Effector CD8-positive, alpha-beta T cell (primary cell): ENCODE measurements at regions not wholly inside any gene's neighbourhood (a gene's known extent, or its start where the extent isn't known, plus 50 kb on each side); places are given as distances from the start of the nearest gene placed in this dataset.
"Not testable (repeated sequence)": the region's sequence is repeated elsewhere in the genome, so short reads cannot be mapped to it uniquely, and the experiment has no call there.

Source experiments
- DNase-seq: peaks from one replicate; lab custom pipeline; 2025; lab: John Stamatoyannopoulos, UW

DNA sequence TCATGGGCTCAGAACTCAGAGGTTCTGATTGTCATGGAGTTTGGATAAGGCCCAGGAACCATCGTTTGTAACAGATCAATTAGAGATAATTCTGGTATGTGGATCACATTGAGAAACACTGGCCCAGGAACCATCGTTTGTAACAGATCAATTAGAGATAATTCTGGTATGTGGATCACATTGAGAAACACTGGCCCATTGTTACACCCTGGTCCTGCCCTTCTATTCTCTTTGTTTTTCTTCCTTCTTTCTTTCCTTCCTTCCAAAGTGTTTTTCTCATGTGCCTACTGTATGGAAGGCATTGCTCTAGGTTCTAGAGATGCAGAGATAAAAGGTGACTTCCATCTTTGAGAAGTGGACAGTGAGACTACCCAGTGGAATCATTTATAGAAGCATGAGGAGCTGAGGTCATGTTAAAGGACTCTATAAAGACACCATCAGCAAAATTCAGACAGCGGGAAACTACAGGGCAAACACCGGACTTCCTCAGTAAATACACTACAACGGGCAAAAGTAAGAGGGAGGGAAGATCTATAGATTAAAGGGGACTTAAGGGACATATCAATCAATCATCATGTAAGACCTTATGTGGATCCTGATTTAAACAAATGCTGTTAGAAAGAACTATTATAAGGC lies 153.8 kb downstream of the UNC5CL start:
- DNase-seq = no peak

DNA sequence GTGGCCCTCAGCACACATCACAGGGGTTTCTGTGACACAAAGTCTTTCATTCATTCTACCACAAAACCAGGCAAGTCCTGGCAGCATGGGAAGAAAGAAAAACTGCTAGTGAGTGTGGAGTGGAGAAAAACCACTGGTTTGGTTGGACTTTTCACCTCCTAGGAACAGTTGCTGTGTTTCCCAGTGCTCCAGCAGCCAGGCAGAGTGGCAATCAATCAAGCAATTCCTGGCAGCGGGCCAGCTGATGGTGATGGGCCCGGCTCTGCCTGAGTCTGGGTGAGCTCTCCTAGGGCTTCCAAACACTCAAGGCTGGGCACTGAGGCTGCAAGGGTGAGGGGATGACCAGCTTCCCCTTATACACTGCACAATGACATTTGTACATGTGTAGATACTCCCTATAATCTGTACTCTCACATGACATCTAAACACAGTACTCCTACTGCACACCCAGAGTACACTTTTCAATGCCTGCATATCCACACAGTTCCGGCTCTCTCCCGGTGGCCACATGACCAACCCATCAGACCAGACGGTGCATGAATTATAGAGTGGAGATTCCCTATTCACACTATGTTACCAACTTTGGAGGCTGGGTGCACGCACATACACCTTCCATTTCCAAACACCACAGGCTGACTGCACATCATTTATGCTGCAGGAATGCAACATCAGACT lies 156.6 kb downstream of the UNC5CL start:
- DNase-seq = no peak

DNA sequence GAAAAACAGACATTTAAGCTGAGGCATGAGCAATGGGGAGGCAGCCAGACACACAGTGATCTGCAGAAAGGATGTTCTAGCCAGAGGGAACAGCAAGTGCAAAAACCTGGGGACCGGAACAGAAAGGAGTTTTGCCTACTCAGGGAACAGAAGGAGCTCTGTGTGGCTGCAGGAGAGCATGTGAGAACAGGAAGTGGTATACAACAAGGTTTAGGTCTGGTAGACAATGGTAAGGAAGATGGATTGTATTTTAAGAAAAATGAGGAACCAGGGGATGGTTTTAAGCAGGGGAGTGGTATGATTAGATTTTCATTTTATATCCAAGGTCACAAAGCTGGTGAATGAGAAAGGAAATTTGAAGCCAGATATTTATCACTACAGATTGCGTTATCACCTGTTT lies 157.5 kb downstream of the UNC5CL start:
- no peak for DNase-seq

DNA sequence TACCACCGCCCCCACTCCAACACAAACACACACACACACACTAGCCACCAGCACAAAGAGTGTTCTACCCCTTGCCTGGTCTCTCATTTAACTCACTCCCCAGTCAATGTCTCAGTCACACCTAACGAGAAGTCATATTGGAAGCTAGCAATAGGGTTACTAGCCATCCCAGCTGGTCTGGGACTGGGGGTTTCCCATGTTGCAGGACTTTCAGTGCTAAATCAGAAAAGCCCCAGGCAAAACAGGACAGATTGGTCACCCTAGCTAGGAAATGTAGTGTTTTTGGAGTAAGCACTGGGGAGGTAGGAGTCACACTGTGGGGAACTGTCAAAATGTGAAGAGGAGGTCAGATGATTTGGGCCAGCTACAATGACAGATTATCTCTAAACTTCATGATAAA lies 158.1 kb downstream of the UNC5CL start:
- no peak for DNase-seq

DNA sequence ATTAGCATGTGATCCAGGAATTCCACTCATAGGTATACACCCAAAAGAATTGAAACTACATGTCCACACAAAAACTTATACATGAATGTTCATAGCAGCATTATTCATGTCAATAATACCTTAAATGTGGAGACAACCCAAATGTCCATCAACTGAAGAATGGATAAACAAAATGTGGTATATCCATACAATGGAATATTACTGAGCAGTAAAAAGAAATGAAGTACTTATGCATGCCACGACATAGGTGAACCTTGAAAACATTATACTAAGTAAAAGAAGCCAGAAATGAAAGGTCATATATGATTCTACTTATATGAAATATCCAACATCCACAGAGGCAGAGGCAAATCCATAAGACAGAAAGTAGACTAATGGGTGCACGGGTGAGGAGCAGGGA lies 159.9 kb downstream of the UNC5CL start:
- no peak for DNase-seq

DNA sequence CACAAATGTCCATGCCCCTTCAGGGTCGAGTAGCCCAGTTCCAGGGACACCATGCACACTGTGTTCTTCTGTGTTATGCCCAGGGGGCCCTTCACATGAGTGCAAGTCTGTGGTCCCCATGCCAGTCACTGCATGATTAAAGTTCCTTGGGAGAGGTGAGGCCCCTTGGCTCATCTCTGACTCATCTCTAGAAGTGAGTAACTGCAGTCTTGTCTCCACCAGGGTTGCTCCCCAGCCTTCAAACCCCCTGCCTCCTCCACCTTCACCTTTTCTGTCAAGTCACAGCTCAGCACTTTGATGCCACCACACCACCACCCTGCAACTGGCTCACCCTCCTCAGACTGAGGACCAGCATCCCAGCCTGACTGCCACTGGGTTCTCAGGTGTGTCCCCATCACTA lies 161.7 kb downstream of the UNC5CL start:
- DNase-seq = no peak

DNA sequence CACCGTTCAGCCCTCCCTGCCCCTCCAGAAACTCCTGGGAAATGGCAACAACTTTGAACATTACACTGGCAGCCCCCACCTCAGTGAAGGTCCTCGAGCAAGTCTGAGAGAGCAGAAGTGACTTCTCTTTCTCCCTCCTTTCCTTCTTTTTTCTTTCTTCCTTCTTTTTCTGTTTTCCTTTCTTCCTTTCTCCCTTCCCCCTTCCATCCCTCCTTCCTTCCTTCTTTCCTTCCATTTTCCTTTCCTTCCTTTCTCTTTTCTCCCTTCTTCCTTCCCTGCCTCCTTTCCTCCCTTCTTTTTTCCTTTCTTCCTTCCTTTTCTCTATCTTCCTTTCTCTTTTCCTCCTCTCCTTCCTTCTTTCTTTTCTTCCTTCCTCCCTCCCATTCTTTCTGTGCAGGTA lies 162.7 kb downstream of the UNC5CL start:
- DNase-seq = no peak

DNA sequence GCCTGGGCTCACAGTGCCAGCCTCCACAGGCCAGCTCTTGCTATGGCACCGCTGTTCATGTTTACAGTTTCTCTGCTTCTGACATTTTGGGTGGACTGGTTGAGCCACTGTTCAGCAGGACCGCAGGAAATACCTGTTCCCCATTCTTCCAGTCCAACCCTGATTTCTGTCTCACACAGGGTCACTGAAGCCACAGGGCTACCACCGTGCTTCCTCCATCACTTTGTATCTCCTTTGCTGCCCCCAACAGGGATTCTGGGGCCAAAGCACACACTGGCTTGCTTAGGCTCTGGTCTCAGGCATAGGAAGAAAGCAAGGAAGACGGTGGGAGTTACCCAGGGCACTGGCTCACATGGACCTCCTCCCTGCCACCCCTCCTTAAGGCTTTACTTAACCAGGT lies 164.5 kb downstream of the UNC5CL start:
- DNase-seq = no peak

DNA sequence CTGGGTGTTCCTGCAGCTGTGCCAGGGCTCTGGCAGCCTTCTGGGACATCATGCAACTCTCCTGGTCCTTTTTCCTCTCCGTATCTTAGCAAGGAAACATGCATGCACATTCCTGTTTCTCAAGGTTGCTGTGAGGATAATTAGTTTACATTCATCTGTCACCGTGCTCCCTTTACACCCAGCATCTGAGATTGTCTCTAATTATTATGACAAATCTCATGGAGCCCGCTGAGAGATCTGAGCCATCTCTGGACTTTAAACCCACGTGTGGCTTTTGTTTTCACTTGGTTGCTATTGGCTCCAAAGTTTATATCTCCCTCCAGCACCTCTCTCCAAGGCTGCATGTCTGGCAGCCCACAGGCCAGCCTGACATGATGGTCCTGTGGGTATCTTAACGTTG lies 167.6 kb downstream of the UNC5CL start:
- DNase-seq = no peak

DNA sequence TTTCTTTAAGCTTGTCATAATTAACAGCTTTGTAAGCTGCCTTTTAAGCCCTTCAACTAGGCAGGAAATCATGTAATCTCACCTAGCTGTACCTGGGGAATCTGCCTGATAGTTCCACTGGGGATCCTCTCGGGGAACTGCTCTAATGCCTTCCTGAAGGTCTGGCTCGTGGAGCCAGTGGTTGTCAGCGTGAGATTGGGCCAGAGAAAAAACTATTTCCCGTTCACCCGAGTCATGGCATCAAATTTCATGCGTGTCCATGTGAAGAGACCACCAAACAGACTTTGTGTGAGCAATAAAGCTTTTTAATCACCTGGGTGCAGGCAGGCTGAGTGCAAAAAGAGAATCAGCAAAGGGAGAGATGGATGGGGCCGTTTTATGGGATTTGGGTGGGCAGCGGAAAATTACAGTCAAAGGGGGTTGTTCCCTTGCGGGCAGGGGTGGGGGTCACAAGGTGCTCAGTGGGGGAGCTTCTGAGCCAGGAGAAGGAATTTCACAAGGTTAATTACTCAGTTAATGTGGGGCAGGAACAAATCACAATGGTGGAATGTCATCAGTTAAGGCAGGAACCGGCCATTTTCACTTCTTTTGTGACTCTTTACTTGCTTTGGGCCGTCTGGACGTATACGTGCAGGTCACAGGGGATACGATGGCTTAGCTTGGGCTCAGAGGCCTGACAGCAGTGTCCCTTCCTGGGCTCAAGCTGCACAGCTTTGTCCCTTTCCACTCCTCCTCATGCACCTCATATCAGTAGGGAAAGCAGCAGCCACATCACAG lies 170.7 kb downstream of the UNC5CL start:
- not testable (repeated sequence) for DNase-seq

DNA sequence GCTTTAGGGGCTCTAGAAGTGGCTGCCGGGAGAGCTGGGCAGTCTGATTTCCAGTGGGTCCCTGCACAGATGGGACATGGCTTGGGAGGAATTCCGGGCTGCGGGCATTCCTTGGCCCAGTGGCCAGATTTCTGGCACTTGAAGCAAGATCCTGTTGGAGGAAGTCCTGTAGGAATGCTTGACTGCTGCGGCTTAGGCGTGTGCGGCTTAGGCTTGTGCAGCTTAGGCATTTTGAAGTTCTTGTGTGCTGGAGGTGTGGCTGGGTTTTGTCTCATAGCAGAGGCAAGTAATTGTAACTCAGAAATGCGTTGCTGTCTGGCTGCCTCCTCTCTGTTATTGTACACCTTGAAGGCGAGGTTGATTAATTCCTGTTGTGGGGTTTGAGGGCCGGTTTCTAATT lies 171.5 kb downstream of the UNC5CL start:
- DNase-seq = not testable (repeated sequence)

DNA sequence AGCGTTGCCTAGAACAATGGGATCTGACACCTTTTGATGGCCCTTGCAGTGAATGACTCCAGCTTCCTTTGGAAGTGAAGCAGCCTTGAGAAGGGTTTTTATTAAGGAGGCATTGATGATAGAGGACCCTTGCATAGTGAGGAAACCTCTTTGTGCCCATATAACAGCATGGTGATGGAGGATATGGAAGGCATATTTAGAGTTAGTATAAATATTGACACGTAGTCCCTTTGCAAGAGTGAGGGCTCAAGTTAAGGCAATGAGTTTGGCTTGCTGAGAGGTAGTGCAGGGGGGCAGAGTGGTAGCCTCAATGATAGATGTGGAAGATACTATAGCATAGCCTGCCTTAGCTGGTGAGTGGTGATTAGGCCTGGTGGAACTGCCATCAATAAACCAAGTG lies 173.8 kb downstream of the UNC5CL start:
- not testable (repeated sequence) for DNase-seq

DNA sequence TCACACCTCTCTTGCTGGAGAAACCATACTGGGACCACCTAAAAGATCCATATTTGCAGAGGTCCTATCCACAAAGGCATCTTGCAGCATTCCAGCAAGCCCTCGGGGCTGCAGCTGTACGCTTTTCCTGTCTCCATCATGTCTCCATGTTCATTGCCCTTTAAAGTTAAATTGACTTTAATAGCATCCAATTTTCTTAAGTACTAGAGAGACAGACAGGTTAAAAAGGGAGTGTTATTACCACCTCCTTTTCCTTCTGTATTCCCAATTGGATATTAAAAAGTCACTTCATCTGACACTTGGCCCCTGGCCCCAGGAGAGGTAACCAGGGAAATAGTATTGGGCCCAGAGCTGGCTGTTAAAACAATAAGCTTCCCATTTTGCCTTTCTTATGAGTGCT lies 178.6 kb downstream of the UNC5CL start:
- no peak for DNase-seq

DNA sequence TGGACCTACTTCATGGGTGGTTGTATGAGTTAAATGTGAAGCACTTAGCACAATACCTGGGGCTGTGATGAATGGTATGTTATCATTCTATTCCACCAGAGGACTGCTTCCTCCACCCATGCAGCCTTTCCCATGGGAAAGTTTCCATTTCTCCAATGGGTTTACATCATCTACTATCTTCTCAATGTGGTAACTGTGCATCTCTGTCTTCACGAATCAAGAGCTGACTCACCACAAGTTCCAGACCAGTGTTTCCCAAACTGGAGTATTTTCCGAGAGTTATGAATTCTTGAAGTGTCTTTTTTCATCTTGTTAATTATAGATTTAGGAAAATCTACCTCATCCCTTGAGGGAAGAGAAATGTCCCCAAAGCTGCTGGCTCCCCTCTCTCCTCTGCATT lies 182.8 kb downstream of the UNC5CL start:
- no peak for DNase-seq

DNA sequence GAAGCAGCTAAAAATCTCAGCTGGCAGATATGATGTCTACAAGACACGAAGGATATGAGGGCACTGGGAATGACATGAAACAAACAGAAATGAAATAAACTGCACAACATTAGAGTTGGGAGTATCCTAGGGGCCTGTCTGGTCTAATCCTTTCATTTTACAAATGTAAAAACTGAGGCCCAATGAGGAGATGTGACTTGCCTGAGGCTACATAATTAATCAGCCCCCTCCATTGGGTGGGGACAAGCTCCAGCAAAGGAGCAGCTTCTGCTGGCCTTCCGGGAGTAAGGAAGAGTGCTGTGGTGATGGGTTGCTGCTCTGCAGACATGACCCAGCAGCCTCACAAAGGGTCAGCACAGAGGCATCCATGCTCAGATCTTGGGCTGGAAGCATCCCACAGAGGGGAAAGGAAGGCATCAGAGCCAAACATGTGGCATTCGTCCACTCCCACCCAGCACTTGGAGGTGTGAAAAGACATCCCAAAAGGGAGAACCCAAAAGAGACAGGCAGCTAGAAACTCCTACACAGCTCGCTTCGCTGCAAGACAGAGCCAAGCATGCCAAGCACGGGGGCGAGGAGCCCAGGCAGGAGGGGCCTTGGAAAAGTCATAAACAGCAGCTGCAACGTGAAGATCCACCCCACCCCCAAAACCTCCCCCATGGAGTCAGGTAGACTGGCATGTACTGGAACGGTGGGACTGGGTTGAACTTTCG lies 183.7 kb downstream of the UNC5CL start:
- no peak for DNase-seq

DNA sequence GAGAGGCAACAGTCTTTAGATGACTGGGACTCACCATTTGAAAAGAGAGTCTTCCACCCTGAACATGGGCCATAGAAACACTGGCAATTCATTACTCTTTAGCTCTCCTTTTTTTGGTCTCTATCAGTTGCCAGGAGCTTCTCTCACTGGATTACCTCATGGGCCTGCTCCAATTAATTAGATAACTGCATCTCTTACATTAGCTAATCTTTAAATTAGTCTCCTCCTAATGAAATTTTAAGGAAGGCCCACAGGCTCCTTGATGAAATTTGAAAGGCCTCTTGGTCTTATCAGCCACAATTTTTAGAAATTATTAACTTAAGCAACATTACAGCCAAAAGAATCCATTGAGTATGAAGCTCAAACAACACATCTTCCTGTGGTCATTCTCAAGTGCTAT lies 184.4 kb downstream of the UNC5CL start:
- DNase-seq = no peak

DNA sequence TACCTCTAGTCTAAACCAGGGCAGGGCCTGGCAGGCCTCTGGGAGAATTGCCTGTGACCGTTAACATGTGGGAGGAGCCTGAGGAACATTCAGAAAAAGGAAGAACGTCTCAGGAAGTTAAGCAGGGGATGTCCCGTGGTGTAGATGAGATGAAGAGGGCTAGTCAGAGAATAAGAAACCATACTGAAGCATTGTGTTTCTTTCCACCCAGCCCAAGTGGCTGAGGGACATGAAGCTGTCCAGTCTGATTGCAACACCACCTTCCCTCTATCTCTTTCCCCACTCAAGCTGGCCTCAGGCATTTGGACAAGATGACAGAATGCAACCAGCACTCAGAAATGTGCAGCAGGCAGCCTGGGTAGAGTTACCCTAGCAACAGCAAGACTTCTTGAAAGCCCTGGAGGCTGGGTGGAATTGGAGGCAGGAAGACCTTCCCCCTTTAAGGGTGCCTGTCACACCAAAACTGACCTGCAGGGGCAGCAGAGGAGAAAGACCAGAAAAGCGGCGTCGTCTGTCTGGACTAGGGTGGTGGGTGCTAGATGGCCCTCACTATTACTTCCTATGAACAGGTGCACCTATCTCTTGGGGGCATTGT lies 186.1 kb downstream of the UNC5CL start:
- no peak for DNase-seq

DNA sequence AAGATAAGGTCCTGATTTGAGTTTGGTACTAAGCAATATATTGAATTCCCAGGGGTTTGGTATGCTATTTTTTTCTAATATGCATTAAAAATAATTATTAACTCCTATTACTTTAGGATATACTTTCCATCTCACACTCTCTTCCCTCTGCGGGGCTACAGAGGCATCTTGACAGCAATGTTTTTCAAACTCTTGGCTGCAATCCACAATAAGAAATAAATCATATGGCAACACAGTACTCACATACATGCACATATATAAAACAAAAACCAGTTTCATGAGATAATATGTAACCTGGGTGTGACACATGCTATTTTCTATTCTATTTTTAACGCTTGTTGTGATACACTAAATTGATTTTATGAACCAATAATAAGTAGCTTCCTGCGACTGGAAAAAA lies 189.5 kb downstream of the UNC5CL start:
- DNase-seq = no peak

DNA sequence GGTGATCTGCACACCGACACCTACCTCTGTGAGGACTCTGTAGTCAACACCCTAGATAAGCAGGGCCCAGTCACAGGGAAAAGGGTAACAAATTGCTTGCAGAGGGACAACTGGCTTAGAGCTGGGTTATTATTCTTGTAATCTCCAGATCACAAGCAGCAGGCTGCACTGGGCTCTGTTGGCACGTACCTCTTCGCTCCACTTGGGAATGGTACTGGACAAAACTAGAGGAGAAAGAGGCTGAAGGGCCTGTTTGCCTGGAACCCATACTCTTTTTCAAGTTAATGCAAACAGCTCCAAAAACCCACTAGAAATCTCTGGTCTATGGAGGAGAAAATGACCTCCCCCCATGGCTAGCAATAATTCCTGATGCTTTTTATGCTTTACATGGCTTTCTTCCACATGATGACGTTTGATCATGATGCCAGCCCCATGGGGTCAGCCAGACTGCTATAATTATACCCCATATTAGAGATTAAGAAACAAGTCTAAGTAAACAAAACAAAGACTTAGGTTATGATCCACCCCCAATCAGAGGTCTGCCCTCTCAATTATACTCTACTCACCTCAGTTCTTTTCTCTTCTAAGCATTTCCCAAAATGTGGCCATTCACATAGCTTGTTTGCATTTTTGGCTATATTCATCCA lies 190.0 kb downstream of the UNC5CL start:
- no peak for DNase-seq

DNA sequence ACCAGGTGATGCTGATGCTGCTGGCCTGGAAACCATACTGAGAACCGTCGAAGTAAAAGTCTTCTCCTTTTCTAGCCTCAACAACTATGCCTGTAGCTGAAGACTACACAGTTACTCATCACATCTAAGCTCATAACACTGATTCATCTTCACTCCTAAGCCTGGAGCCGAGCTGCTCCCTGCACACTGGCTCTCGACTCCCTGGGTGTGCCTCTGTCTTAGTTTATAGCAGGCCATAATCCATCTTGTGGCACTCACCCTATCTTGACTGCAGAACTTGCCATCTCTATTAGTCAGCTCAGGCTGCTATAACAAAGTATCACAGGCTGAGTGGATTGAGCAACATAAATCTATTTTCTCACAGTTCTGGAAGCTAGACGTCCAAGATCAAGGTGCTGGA lies 191.0 kb downstream of the UNC5CL start:
- DNase-seq = no peak

DNA sequence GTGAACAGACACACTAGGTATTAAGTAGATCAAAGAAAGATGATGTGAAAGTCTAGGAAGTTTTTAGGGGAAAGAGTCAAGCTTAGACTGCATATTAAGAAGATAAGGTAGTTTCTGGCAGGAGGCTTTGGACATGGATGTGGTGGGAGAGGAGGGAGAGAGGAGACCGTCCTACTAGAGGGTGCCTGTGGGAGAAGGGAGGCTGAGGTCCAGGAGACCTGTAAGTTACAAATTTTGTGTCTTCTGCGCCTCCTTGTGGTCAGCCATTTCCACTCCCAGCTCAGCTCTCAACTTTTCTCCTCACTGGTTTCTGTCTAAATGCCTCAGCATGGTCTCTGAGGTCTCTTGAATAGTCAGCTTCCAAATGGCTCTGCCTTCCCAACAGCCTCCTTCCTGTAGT lies 193.5 kb downstream of the UNC5CL start:
- DNase-seq = no peak

DNA sequence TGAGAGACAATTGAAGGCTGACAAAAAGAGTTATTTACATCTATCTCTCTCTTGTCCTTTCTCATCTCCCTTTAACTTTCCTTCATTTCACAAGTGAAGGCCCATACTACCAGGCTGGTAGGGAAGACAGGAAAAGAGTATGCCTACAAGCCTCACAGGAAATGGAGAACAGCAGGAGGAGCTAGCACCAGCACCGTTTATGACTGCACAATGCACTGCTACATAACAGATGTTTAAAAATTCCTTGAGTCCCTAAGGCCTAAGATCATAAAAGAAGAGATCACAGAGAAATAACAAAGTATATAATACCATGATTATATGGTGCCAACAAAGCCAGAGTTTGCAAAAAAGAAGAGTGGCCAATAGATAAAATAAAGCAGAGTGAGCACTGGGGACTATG lies 194.8 kb downstream of the UNC5CL start:
- no peak for DNase-seq
